SK-N-SH treated with all-trans-retinoic acid at 6 μM for 48 hours (cell line): ENCODE measurements at regions not wholly inside any gene's neighbourhood (a gene's known extent, or its start where the extent isn't known, plus 50 kb on each side); places are given as distances from the start of the nearest gene placed in this dataset.

Source experiments
- ARNTL ChIP-seq: fragments of 450-650 bp; formaldehyde crosslinking; IDR thresholded peaks from 2 replicates; pipeline ENCODE4 v1.5.0; 2020; ENCODE audit warnings: low read depth, mild to moderate bottlenecking, moderate library complexity, borderline replicate concordance
- CREB5 ChIP-seq: fragments of 250-450 bp; sonication (Bioruptor Pico); IDR thresholded peaks from 2 replicates; pipeline ENCODE4 v1.5.1; 2020; ENCODE audit warnings: low read depth, mild to moderate bottlenecking, moderate library complexity
- CSRNP3 ChIP-seq: fragments of 250-450 bp; sonication (Bioruptor Pico); IDR thresholded peaks from 2 replicates; pipeline ENCODE4 v1.5.1; 2021; ENCODE audit warnings: mild to moderate bottlenecking, moderate library complexity
- ESRRG ChIP-seq: fragments of 250-450 bp; sonication (Bioruptor Pico); IDR thresholded peaks from 2 replicates; pipeline ENCODE4 v1.6.1; 2021; ENCODE audit warnings: mild to moderate bottlenecking
- GLIS3 ChIP-seq: fragments of 250-450 bp; sonication (Bioruptor Pico); IDR thresholded peaks from 2 replicates; pipeline ENCODE4 v1.5.0; 2020; ENCODE audit warnings: mild to moderate bottlenecking, moderate library complexity
- ISL1 ChIP-seq: fragments of 250-450 bp; sonication (Bioruptor Pico); IDR thresholded peaks from 2 replicates; pipeline ENCODE4 v2.1.2; 2022; ENCODE audit warnings: mild to moderate bottlenecking, moderate library complexity
- OSR1 ChIP-seq: fragments of 250-450 bp; sonication (Bioruptor Pico); IDR thresholded peaks from 2 replicates; pipeline ENCODE4 v1.8.0; 2022; ENCODE audit warnings: moderate library complexity, mild to moderate bottlenecking, inconsistent platforms
- PATZ1 ChIP-seq: fragments of 250-450 bp; sonication (Bioruptor Pico); IDR thresholded peaks from 2 replicates; pipeline ENCODE4 v1.8.0; 2020; ENCODE audit warnings: mild to moderate bottlenecking, moderate library complexity, borderline replicate concordance
- TCF4 ChIP-seq: fragments of 250-450 bp; sonication (Bioruptor Pico); IDR thresholded peaks from 2 replicates; pipeline ENCODE4 v1.8.0; 2021; ENCODE audit warnings: mild to moderate bottlenecking, moderate library complexity, borderline replicate concordance
- ZC3H10 ChIP-seq: fragments of 250-450 bp; sonication (Bioruptor Pico); IDR thresholded peaks from 2 replicates; pipeline ENCODE4 v1.5.1; 2021; ENCODE audit warnings: mild to moderate bottlenecking, moderate library complexity
- ZFP3 ChIP-seq: fragments of 250-450 bp; sonication (Bioruptor Pico); IDR thresholded peaks from 2 replicates; pipeline ENCODE4 v1.5.0; 2020; ENCODE audit warnings: mild to moderate bottlenecking, moderate library complexity
- ZNF70 ChIP-seq: fragments of 450-650 bp; formaldehyde crosslinking; IDR thresholded peaks from 2 replicates; pipeline ENCODE4 v1.5.0; 2020; ENCODE audit warnings: mild to moderate bottlenecking, moderate library complexity
- ZNF8 ChIP-seq: fragments of 450-650 bp; formaldehyde crosslinking; IDR thresholded peaks from 2 replicates; pipeline ENCODE4 v1.5.0; 2020; ENCODE audit warnings: mild to moderate bottlenecking, moderate library complexity

DNA sequence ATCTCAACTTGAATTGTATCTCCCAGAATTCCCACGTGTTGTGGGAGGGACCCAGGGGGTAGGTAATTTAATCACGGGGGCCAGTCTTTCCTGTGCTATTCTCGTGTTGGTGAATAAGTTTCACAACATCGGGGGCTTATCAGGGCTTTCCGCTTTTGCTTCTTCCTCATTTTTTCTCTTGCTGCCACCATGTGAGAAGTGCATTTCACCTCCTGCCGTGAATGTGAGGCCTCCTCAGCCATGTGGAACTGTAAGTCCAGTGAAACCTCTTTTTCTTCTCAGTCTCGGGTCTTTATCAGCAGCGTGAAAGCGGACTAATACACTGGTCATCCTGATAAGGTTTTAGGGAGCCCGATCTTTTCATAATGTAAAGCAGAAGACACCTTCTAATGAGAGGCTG lies 687.0 kb upstream of the FTMT start:
- TF ChIP-seq CSRNP3 (CRISPR knock-in tag) (no peak), ZNF70 (no peak), OSR1 (CRISPR knock-in tag) (no peak), ZFP3 (no peak), ZC3H10 (CRISPR knock-in tag) (no peak), ESRRG (CRISPR knock-in tag) (no peak), CREB5 (CRISPR knock-in tag) (no peak), PATZ1 (CRISPR knock-in tag) (no peak), ISL1 (CRISPR knock-in tag) (no peak), TCF4 (no peak), ARNTL (no peak), ZNF8 (CRISPR knock-in tag) (no peak), GLIS3 (CRISPR knock-in tag) (no peak)
